GM19395 (cell line): ENCODE measurements at regions not wholly inside any gene's neighbourhood (a gene's known extent, or its start where the extent isn't known, plus 50 kb on each side); places are given as distances from the start of the nearest gene placed in this dataset.

Source experiments
- ATAC-seq: cut with Tn5 transposase; IDR thresholded peaks from one replicate; pipeline ENCODE4 v1.9.1; 2021; ENCODE audit warnings: mild to moderate bottlenecking, moderate library complexity; ENCODE audit not compliant: unreplicated experiment

GRCh38 chr1:194161591-194161990, 975.2 kb upstream of the B3GALT2 start:
- ATAC-seq: no peak

- ATAC-seq: no peak
These were observed 973.5 kb upstream of the B3GALT2 start for GRCh38 chr1:194159941-194160340.

GRCh38 chr1:194155962-194156361, 969.5 kb upstream of the B3GALT2 start:
- no peak for ATAC-seq

- ATAC-seq: peak; percentile 55
These were observed 964.6 kb upstream of the B3GALT2 start for GRCh38 chr1:194151056-194151455.

- ATAC-seq: no peak
These were observed 963.8 kb upstream of the B3GALT2 start for GRCh38 chr1:194150242-194150641.

GRCh38 chr1:194133152-194133551, 946.7 kb upstream of the B3GALT2 start:
- no peak for ATAC-seq

- ATAC-seq: no peak
These were observed 931.7 kb upstream of the B3GALT2 start for GRCh38 chr1:194118086-194118485.

- ATAC-seq: no peak
These were observed 931.2 kb upstream of the B3GALT2 start for GRCh38 chr1:194117582-194117981.

GRCh38 chr1:194114288-194114687, 927.9 kb upstream of the B3GALT2 start:
- ATAC-seq: no peak

GRCh38 chr1:194105381-194105780, 919.0 kb upstream of the B3GALT2 start:
- no peak for ATAC-seq

GRCh38 chr1:194104247-194104844, 917.9 kb upstream of the B3GALT2 start:
- no peak for ATAC-seq

- ATAC-seq: no peak
These were observed 917.3 kb upstream of the B3GALT2 start for GRCh38 chr1:194103516-194104246.

GRCh38 chr1:194103101-194103500, 916.7 kb upstream of the B3GALT2 start:
- no peak for ATAC-seq

- no peak for ATAC-seq
These were observed 916.2 kb upstream of the B3GALT2 start for GRCh38 chr1:194102607-194103006.

GRCh38 chr1:194084755-194085154, 898.3 kb upstream of the B3GALT2 start:
- ATAC-seq: no peak

- no peak for ATAC-seq
These were observed 895.0 kb upstream of the B3GALT2 start for GRCh38 chr1:194081444-194081843.

- no peak for ATAC-seq
These were observed 894.4 kb upstream of the B3GALT2 start for GRCh38 chr1:194080826-194081225.

GRCh38 chr1:194078765-194079164, 892.4 kb upstream of the B3GALT2 start:
- peak; percentile 90 for ATAC-seq

- ATAC-seq: no peak
These were observed 890.2 kb upstream of the B3GALT2 start for GRCh38 chr1:194076646-194077045.

GRCh38 chr1:194073833-194074232, 887.4 kb upstream of the B3GALT2 start:
- no peak for ATAC-seq

- ATAC-seq: no peak
These were observed 884.8 kb upstream of the B3GALT2 start for GRCh38 chr1:194071205-194071604.

- no peak for ATAC-seq
These were observed 883.4 kb upstream of the B3GALT2 start for GRCh38 chr1:194069831-194070218.
